Panc1 (cell line): ENCODE measurements at regions not wholly inside any gene's neighbourhood (a gene's known extent, or its start where the extent isn't known, plus 50 kb on each side); places are given as distances from the start of the nearest gene placed in this dataset.

Source experiments
- POLR2AphosphoS5 ChIP-seq: IDR thresholded peaks from 2 replicates; pipeline ENCODE4 v1.6.1; 2012; ENCODE audit warnings: mild to moderate bottlenecking, low read depth, low read length, moderate library complexity
- TF ChIP-seq, protein P1 (sequence below), 2 experiments: IDR thresholded peaks; 2 replicates each; pipeline ENCODE4 v1.6.1; 2011 to 2012; ENCODE audit warnings: low read depth in 2 of 2, control low read depth in 1 of 2, low read length in 1 of 2, mild to moderate bottlenecking in 1 of 2, moderate library complexity in 1 of 2; ENCODE audit not compliant: insufficient read depth in 1 of 2
- TF ChIP-seq, protein P2 (sequence below): fragments of 450-650 bp; IDR thresholded peaks from 2 replicates; pipeline ENCODE4 v1.5.1; 2017; ENCODE audit warnings: mild to moderate bottlenecking

DNA sequence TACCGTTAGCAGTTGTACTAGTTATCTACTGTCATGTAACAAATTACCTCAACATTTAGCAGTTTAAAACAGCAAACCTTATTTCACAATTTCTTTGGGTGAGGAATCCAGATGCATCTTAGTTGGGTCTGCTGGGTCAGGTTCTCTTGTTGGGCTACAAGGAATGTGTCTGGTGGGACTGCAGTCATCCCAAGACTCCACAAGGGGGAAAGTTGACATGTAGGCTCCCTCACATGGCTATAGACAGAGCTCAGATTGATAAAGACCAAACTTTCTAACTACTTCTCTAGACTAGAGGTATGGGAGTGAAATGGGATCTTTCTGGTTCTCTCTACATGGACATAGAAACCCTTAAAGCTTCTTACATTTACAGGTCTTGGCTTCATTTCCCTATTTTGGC is 160.9 kb downstream of the UCK2 start:
- TF ChIP-seq, protein P1, sequence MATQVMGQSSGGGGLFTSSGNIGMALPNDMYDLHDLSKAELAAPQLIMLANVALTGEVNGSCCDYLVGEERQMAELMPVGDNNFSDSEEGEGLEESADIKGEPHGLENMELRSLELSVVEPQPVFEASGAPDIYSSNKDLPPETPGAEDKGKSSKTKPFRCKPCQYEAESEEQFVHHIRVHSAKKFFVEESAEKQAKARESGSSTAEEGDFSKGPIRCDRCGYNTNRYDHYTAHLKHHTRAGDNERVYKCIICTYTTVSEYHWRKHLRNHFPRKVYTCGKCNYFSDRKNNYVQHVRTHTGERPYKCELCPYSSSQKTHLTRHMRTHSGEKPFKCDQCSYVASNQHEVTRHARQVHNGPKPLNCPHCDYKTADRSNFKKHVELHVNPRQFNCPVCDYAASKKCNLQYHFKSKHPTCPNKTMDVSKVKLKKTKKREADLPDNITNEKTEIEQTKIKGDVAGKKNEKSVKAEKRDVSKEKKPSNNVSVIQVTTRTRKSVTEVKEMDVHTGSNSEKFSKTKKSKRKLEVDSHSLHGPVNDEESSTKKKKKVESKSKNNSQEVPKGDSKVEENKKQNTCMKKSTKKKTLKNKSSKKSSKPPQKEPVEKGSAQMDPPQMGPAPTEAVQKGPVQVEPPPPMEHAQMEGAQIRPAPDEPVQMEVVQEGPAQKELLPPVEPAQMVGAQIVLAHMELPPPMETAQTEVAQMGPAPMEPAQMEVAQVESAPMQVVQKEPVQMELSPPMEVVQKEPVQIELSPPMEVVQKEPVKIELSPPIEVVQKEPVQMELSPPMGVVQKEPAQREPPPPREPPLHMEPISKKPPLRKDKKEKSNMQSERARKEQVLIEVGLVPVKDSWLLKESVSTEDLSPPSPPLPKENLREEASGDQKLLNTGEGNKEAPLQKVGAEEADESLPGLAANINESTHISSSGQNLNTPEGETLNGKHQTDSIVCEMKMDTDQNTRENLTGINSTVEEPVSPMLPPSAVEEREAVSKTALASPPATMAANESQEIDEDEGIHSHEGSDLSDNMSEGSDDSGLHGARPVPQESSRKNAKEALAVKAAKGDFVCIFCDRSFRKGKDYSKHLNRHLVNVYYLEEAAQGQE (IDR thresholded peaks at IDR 0.05; ENCODE audit: insufficient read depth in 1 of 2, low read depth in 2 of 2, low read length in 1 of 2), result no peak
- TF ChIP-seq, protein P2, sequence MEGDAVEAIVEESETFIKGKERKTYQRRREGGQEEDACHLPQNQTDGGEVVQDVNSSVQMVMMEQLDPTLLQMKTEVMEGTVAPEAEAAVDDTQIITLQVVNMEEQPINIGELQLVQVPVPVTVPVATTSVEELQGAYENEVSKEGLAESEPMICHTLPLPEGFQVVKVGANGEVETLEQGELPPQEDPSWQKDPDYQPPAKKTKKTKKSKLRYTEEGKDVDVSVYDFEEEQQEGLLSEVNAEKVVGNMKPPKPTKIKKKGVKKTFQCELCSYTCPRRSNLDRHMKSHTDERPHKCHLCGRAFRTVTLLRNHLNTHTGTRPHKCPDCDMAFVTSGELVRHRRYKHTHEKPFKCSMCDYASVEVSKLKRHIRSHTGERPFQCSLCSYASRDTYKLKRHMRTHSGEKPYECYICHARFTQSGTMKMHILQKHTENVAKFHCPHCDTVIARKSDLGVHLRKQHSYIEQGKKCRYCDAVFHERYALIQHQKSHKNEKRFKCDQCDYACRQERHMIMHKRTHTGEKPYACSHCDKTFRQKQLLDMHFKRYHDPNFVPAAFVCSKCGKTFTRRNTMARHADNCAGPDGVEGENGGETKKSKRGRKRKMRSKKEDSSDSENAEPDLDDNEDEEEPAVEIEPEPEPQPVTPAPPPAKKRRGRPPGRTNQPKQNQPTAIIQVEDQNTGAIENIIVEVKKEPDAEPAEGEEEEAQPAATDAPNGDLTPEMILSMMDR, result peak; percentile 18; the same call in 1 of the 2 replicates
- TF ChIP-seq POLR2AphosphoS5, result no peak
